ENCODE measurements at regions not wholly inside any gene's neighbourhood (a gene's known extent, or its start where the extent isn't known, plus 50 kb on each side); places are given as distances from the start of the nearest gene placed in this dataset.
A peak's percentile ranks its signal among the peaks of the same experiment; 100 is the strongest.

GRCh38 chr18:6649421-6650126 lies 79.9 kb upstream of the ARHGAP28 start:
- no peak for DNase-seq

GRCh38 chr18:6650127-6650507 lies 79.4 kb upstream of the ARHGAP28 start:
- DNase-seq, result no peak

- no peak for DNase-seq
Observed at GRCh38 chr18:6650747-6651146, 78.8 kb upstream of the ARHGAP28 start.

- DNase-seq, result no peak
Observed at GRCh38 chr18:6652098-6652497, 77.4 kb upstream of the ARHGAP28 start.

- DNase-seq, result no peak
Observed at GRCh38 chr18:6653880-6654279, 75.6 kb upstream of the ARHGAP28 start.

- DNase-seq, result peak; percentile 72
Observed at GRCh38 chr18:6659963-6660725, 69.4 kb upstream of the ARHGAP28 start.

GRCh38 chr18:6661692-6662415 lies 67.7 kb upstream of the ARHGAP28 start:
- DNase-seq, result no peak

GRCh38 chr18:6666012-6666685 lies 63.4 kb upstream of the ARHGAP28 start:
- peak; percentile 76 for DNase-seq

GRCh38 chr18:6668836-6669235 lies 60.7 kb upstream of the ARHGAP28 start:
- DNase-seq, result no peak

- no peak for DNase-seq
Observed at GRCh38 chr18:6672821-6673308, 56.7 kb upstream of the ARHGAP28 start.

GRCh38 chr18:6677086-6677485 lies 52.4 kb upstream of the ARHGAP28 start:
- DNase-seq, result no peak

- DNase-seq, result no peak
Observed at GRCh38 chr18:6679201-6679600, 50.3 kb upstream of the ARHGAP28 start.

Measured in muscle of arm (tissue), 1 donor.